ENCODE measurements at regions not wholly inside any gene's neighbourhood (a gene's known extent, or its start where the extent isn't known, plus 50 kb on each side); places are given as distances from the start of the nearest gene placed in this dataset.

DNA sequence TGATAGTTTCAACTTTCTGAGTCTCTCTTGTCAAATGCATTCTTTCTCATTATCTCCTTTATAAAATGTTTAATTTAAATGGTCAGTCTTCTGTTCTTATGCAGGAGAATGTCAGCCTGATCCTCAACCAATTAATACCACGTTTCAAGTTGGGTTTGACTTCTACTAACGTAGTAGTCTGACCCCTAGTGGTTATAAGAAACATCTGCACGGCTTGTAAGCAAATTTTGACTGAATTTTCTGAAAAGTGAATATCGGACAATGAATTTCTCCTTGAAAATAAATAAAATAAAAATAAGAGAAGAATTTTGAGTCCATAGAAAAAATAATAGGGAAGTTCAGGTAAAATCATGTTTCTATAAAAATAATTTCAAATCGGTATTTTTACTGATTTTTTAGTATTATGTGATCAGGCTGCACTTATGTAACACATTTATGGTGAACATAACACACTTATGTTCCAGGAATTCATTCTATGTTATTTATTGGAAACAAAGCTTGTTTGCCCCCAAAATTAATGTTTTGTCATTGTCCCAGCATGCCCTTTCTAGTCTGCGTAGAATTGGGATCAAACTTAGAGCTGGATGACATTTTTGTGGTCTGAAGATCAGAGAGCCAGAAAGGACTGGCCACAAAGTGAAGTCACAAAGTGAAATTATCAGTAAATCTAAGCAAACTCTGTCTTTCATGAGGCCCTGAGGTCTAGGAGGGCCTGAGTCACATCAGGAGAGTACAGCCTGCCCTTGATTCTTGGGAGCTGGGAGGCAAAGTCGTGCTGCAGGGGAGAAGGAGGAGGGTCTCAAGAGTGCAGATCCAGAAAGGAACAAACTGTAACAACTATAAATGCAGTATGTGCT, 101.2 kb upstream of the STXBP6 start:
- Histone ChIP-seq H3K27me3 (ENCODE audit: control insufficient read depth, low read length) (no peaks in the 10 kb centered on the region), H3K36me3 (ENCODE audit: control insufficient read depth, low read length) (no peaks in the 10 kb centered on the region), H4K20me1 (ENCODE audit: control insufficient read depth, insufficient read depth, low read depth, low read length) (no peaks in the 10 kb centered on the region), H3F3A (ENCODE audit: control insufficient read depth, insufficient read depth) (no peaks in the 10 kb centered on the region), H3K4me3 (ENCODE audit: low read length) (no peak overlapping the region), H3K9me3 (ENCODE audit: control insufficient read depth, insufficient read depth, low read length) (no peaks in the 10 kb centered on the region), H3K4me2 (ENCODE audit: low read length) (no peak overlapping the region), H3K9me2 (replicated peaks; ENCODE audit: control insufficient read depth, low read length) (no peaks in the 10 kb centered on the region), H3K79me2 (ENCODE audit: control insufficient read depth, low read length) (no peaks in the 10 kb centered on the region), H3K27ac (ENCODE audit: low read depth, low read length) (no peak overlapping the region), H3K4me1 (ENCODE audit: control insufficient read depth, low read length) (no peaks in the 10 kb centered on the region)
- TF ChIP-seq EZH2phosphoT487 (IDR thresholded peaks at IDR 0.05; ENCODE audit: borderline replicate concordance, low read length): no peak
- TF ChIP-seq, protein P1, sequence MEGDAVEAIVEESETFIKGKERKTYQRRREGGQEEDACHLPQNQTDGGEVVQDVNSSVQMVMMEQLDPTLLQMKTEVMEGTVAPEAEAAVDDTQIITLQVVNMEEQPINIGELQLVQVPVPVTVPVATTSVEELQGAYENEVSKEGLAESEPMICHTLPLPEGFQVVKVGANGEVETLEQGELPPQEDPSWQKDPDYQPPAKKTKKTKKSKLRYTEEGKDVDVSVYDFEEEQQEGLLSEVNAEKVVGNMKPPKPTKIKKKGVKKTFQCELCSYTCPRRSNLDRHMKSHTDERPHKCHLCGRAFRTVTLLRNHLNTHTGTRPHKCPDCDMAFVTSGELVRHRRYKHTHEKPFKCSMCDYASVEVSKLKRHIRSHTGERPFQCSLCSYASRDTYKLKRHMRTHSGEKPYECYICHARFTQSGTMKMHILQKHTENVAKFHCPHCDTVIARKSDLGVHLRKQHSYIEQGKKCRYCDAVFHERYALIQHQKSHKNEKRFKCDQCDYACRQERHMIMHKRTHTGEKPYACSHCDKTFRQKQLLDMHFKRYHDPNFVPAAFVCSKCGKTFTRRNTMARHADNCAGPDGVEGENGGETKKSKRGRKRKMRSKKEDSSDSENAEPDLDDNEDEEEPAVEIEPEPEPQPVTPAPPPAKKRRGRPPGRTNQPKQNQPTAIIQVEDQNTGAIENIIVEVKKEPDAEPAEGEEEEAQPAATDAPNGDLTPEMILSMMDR (IDR thresholded peaks at IDR 0.05; ENCODE audit: low read depth, low read length, poor library complexity, severe bottlenecking): peak; percentile 59

DNA sequence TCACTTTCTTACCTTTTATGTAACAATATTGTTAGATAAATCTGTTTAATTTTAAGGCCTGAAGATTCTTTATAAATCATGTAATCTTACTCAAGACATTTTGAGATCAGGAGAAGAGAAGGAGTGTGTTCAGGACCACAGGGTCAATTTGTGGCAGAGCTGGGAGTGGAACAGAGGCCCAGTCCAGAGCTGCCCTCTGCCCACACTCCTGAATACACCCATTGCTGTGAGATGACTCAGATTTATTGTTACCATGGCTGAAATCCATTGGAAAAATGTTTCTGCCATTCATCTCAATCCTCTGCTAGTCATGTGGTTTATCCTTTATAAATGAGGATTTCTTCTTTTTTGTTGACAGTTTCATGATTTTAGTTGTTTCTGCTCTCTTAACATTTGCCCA, 100.5 kb upstream of the STXBP6 start:
- no peaks in the 10 kb centered on the region for H3K36me3 ChIP-seq (ENCODE audit: control insufficient read depth, low read length)
- H3K9me2 ChIP-seq (replicated peaks; ENCODE audit: control insufficient read depth, low read length): no peaks in the 10 kb centered on the region
- H3K27ac ChIP-seq (ENCODE audit: low read depth, low read length): no peak overlapping the region
- no peaks in the 10 kb centered on the region for H3K27me3 ChIP-seq (ENCODE audit: control insufficient read depth, low read length)
- no peaks in the 10 kb centered on the region for H4K20me1 ChIP-seq (ENCODE audit: control insufficient read depth, insufficient read depth, low read depth, low read length)
- no peaks in the 10 kb centered on the region for H3F3A ChIP-seq (ENCODE audit: control insufficient read depth, insufficient read depth)
- H3K4me2 ChIP-seq (ENCODE audit: low read length): no peak overlapping the region
- H3K9me3 ChIP-seq (ENCODE audit: control insufficient read depth, insufficient read depth, low read length): no peaks in the 10 kb centered on the region
- no peak overlapping the region for H3K4me3 ChIP-seq (ENCODE audit: low read length)
- no peaks in the 10 kb centered on the region for H3K4me1 ChIP-seq (ENCODE audit: control insufficient read depth, low read length)
- TF ChIP-seq EZH2phosphoT487 (IDR thresholded peaks at IDR 0.05; ENCODE audit: borderline replicate concordance, low read length): no peak
- TF ChIP-seq, protein P1 (IDR thresholded peaks at IDR 0.05; ENCODE audit: low read depth, low read length, poor library complexity, severe bottlenecking): no peak
- no peaks in the 10 kb centered on the region for H3K79me2 ChIP-seq (ENCODE audit: control insufficient read depth, low read length)

DNA sequence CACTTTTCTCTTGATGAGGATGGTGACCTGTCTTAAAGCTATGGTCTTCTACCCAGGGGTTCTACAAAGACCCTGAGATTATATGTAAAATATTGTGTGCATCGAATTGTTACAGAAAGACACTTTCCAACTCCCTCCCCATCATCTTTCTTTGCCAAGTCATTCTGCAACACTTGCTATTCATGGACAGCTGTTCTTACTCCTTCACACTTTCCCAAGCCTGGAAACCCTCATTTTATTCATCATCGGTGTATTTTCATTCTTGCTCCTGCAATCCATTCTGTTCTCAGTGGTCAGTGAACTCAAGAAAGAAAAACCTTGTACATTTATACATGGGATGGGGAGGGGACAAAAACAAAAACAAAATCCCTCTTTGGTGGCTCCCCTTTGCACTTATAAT, 90.5 kb upstream of the STXBP6 start:
- Histone ChIP-seq H4K20me1 (ENCODE audit: control insufficient read depth, insufficient read depth, low read depth, low read length) (no peaks in the 10 kb centered on the region), H3K4me3 (ENCODE audit: low read length) (no peak overlapping the region), H3K36me3 (ENCODE audit: control insufficient read depth, low read length) (no peaks in the 10 kb centered on the region), H3F3A (ENCODE audit: control insufficient read depth, insufficient read depth) (no peaks in the 10 kb centered on the region), H3K27ac (ENCODE audit: low read depth, low read length) (no peak overlapping the region), H3K4me1 (ENCODE audit: control insufficient read depth, low read length) (no peaks in the 10 kb centered on the region), H3K27me3 (ENCODE audit: control insufficient read depth, low read length) (no peaks in the 10 kb centered on the region), H3K79me2 (ENCODE audit: control insufficient read depth, low read length) (no peaks in the 10 kb centered on the region), H3K9me3 (ENCODE audit: control insufficient read depth, insufficient read depth, low read length) (no peaks in the 10 kb centered on the region), H3K9me2 (replicated peaks; ENCODE audit: control insufficient read depth, low read length) (no peaks in the 10 kb centered on the region), H3K4me2 (ENCODE audit: low read length) (no peak overlapping the region)
- TF ChIP-seq, protein P1 (IDR thresholded peaks at IDR 0.05; ENCODE audit: low read depth, low read length, poor library complexity, severe bottlenecking): no peak
- no peak for TF ChIP-seq EZH2phosphoT487 (IDR thresholded peaks at IDR 0.05; ENCODE audit: borderline replicate concordance, low read length)
